ENCODE measurements at regions not wholly inside any gene's neighbourhood (a gene's known extent, or its start where the extent isn't known, plus 50 kb on each side); places are given as distances from the start of the nearest gene placed in this dataset.
A peak's percentile ranks its signal among the peaks of the same experiment; 100 is the strongest.
"Not testable (repeated sequence)": the region's sequence is repeated elsewhere in the genome, so short reads cannot be mapped to it uniquely, and the experiment has no call there.

GRCh38 chr12:40172879-40173278, 51.9 kb upstream of the LRRK2 start:
- Histone ChIP-seq H3K36me3 (no peaks in the 10 kb centered on the region), H3K27me3 (no peaks in the 10 kb centered on the region), H3K27ac (no peak overlapping the region), H3K9me3 (no peaks in the 10 kb centered on the region), H3K4me3 (ENCODE audit: low read depth in 1 of 2, low read length in 1 of 2) (no peak overlapping the region), H3K4me1 (ENCODE audit: control insufficient read depth in 1 of 2, insufficient read depth in 1 of 2, low read depth in 1 of 2, low read length in 1 of 2) (peaks cover 12 to 22% of the 10 kb centered on the region in 2 experiments)
- TF ChIP-seq CTCF (IDR thresholded peaks at IDR 0.05), result no peak

DNA sequence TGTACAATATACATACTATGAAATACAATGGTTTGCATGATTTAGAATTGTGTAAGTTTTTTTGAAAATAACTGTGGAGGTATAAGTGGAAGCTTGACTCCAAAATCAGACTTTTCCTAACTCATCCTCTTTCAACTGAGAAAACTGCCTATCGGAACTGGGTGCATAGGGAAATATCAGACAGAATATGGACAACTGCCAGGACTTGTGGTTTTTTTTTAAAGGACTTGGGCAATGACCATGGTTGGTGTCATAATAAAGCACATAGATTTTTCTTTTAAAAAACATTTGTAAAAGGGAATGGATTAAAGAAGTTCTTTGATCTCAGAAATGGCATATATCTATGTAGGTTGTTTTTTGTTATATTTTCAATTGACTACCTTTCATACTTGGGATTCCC, 53.3 kb upstream of the LRRK2 start:
- no peaks in the 10 kb centered on the region for H3K36me3 ChIP-seq
- peaks cover 12 to 22% of the 10 kb centered on the region in 2 experiments for H3K4me1 ChIP-seq (ENCODE audit: control insufficient read depth in 1 of 2, insufficient read depth in 1 of 2, low read depth in 1 of 2, low read length in 1 of 2)
- H3K4me3 ChIP-seq (ENCODE audit: low read depth in 1 of 2, low read length in 1 of 2), result peak overlapping the region in 1 of 2 experiments; percentile 31
- TF ChIP-seq CTCF (IDR thresholded peaks at IDR 0.05), result no peak
- no peaks in the 10 kb centered on the region for H3K27me3 ChIP-seq
- no peaks in the 10 kb centered on the region for H3K9me3 ChIP-seq
- H3K27ac ChIP-seq, result peak overlapping the region; percentile 60

- no peaks in the 10 kb centered on the region for H3K36me3 ChIP-seq
- H3K27ac ChIP-seq, result peak overlapping the region; percentile 60
- peaks cover 12 to 22% of the 10 kb centered on the region in 2 experiments for H3K4me1 ChIP-seq (ENCODE audit: control insufficient read depth in 1 of 2, insufficient read depth in 1 of 2, low read depth in 1 of 2, low read length in 1 of 2)
- no peaks in the 10 kb centered on the region for H3K27me3 ChIP-seq
- H3K4me3 ChIP-seq (ENCODE audit: low read depth in 1 of 2, low read length in 1 of 2), result peak overlapping the region in 1 of 2 experiments; percentile 31
- TF ChIP-seq CTCF (IDR thresholded peaks at IDR 0.05), result no peak
- H3K9me3 ChIP-seq, result no peaks in the 10 kb centered on the region
Measured at GRCh38 chr12:40171066-40171465, 53.7 kb upstream of the LRRK2 start.

GRCh38 chr12:40170593-40170992, 54.2 kb upstream of the LRRK2 start:
- Histone ChIP-seq H3K4me1 (ENCODE audit: control insufficient read depth in 1 of 2, insufficient read depth in 1 of 2, low read depth in 1 of 2, low read length in 1 of 2) (peaks cover 12 to 22% of the 10 kb centered on the region in 2 experiments), H3K36me3 (no peaks in the 10 kb centered on the region), H3K27ac (peak overlapping the region; percentile 32), H3K4me3 (ENCODE audit: low read depth in 1 of 2, low read length in 1 of 2) (no peak overlapping the region), H3K27me3 (no peaks in the 10 kb centered on the region), H3K9me3 (no peaks in the 10 kb centered on the region)
- no peak for TF ChIP-seq CTCF (IDR thresholded peaks at IDR 0.05)

DNA sequence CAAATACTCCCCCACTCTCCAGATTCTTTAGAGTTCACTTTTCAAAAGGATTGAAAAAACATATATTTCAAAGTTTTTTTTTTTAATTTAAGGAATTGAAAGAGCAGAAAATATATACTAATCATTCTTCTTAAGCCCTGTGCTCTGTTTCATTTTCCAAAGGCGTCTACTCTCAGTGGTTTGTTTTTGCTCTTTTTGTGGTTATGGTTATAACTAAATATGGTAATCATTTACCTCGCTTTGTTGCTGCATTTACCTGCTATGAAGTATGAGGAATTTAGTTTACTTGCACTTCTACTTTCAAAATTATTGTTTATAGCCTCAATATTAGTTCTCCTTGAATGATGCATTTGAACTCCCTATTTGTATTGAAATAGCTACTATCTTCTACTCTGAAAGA, 55.9 kb upstream of the LRRK2 start:
- Histone ChIP-seq H3K4me1 (ENCODE audit: control insufficient read depth in 1 of 2, insufficient read depth in 1 of 2, low read depth in 1 of 2, low read length in 1 of 2) (peaks cover 12 to 18% of the 10 kb centered on the region in 2 experiments), H3K36me3 (no peaks in the 10 kb centered on the region), H3K27ac (no peak overlapping the region), H3K27me3 (no peaks in the 10 kb centered on the region), H3K9me3 (no peaks in the 10 kb centered on the region), H3K4me3 (ENCODE audit: low read depth in 1 of 2, low read length in 1 of 2) (no peak overlapping the region)
- no peak for TF ChIP-seq CTCF (IDR thresholded peaks at IDR 0.05)

- H3K9me3 ChIP-seq; H3K36me3 ChIP-seq; H3K27me3 ChIP-seq; H3K27ac ChIP-seq; H3K4me3 ChIP-seq (ENCODE audit: low read depth in 1 of 2, low read length in 1 of 2): not testable (repeated sequence)
- peaks cover 12 to 15% of the 10 kb centered on the region in 2 experiments for H3K4me1 ChIP-seq (ENCODE audit: control insufficient read depth in 1 of 2, insufficient read depth in 1 of 2, low read depth in 1 of 2, low read length in 1 of 2)
Measured at GRCh38 chr12:40168419-40168818, 56.4 kb upstream of the LRRK2 start.

Data from neutrophil (primary cell).